ENCODE measurements at regions not wholly inside any gene's neighbourhood (a gene's known extent, or its start where the extent isn't known, plus 50 kb on each side); places are given as distances from the start of the nearest gene placed in this dataset.

- H3K4me3 ChIP-seq (ENCODE audit: low read depth, low read length), result no peak overlapping the region
- no peak for TF ChIP-seq CTCF (IDR thresholded peaks at IDR 0.05; ENCODE audit: low read depth, low read length)
Measured at GRCh38 chr15:96262097-96262496, 68.4 kb upstream of the NR2F2 start.

GRCh38 chr15:96262549-96263489, 67.7 kb upstream of the NR2F2 start:
- no peak overlapping the region for H3K4me3 ChIP-seq (ENCODE audit: low read depth, low read length)
- no peak for TF ChIP-seq CTCF (IDR thresholded peaks at IDR 0.05; ENCODE audit: low read depth, low read length)

- H3K4me3 ChIP-seq (ENCODE audit: low read depth, low read length), result no peak overlapping the region
Measured at GRCh38 chr15:96264351-96264798, 66.1 kb upstream of the NR2F2 start.

GRCh38 chr15:96264801-96265515, 65.5 kb upstream of the NR2F2 start:
- H3K4me3 ChIP-seq (ENCODE audit: low read depth, low read length), result no peak overlapping the region
- no peak for TF ChIP-seq CTCF (IDR thresholded peaks at IDR 0.05; ENCODE audit: low read depth, low read length)

More at GRCh38 chr15:96264351-96264798, 66.1 kb upstream of the NR2F2 start:
- TF ChIP-seq CTCF (IDR thresholded peaks at IDR 0.05; ENCODE audit: low read depth, low read length), result no peak

- TF ChIP-seq CTCF (IDR thresholded peaks at IDR 0.05; ENCODE audit: low read depth, low read length), result no peak
- H3K4me3 ChIP-seq (ENCODE audit: low read depth, low read length), result no peak overlapping the region
Measured at GRCh38 chr15:96266456-96266855, 64.0 kb upstream of the NR2F2 start.

- H3K4me3 ChIP-seq (ENCODE audit: low read depth, low read length), result no peak overlapping the region
- TF ChIP-seq CTCF (IDR thresholded peaks at IDR 0.05; ENCODE audit: low read depth, low read length), result no peak
Measured at GRCh38 chr15:96267463-96267862, 63.0 kb upstream of the NR2F2 start.
